ENCODE measurements at regions not wholly inside any gene's neighbourhood (a gene's known extent, or its start where the extent isn't known, plus 50 kb on each side); places are given as distances from the start of the nearest gene placed in this dataset.
A peak's percentile ranks its signal among the peaks of the same experiment; 100 is the strongest.
"Not testable (repeated sequence)": the region's sequence is repeated elsewhere in the genome, so short reads cannot be mapped to it uniquely, and the experiment has no call there.

- no peak for DNase-seq
Measured at GRCh38 chr1:76687307-76688175, 179.7 kb upstream of the ST6GALNAC5 start.

- DNase-seq: no peak
Measured at GRCh38 chr1:76690766-76691165, 176.5 kb upstream of the ST6GALNAC5 start.

- no peak for DNase-seq
Measured at GRCh38 chr1:76695535-76695934, 171.7 kb upstream of the ST6GALNAC5 start.

GRCh38 chr1:76697361-76697760 is 169.9 kb upstream of the ST6GALNAC5 start:
- no peak for DNase-seq

GRCh38 chr1:76699646-76700045 is 167.6 kb upstream of the ST6GALNAC5 start:
- DNase-seq: not testable (repeated sequence)

GRCh38 chr1:76700200-76700599 is 167.1 kb upstream of the ST6GALNAC5 start:
- not testable (repeated sequence) for DNase-seq

GRCh38 chr1:76705560-76705959 is 161.7 kb upstream of the ST6GALNAC5 start:
- no peak for DNase-seq

GRCh38 chr1:76713535-76713934 is 153.7 kb upstream of the ST6GALNAC5 start:
- DNase-seq: no peak

GRCh38 chr1:76715474-76715873 is 151.8 kb upstream of the ST6GALNAC5 start:
- DNase-seq: no peak

- no peak for DNase-seq
Measured at GRCh38 chr1:76723949-76724348, 143.3 kb upstream of the ST6GALNAC5 start.

GRCh38 chr1:76724816-76725215 is 142.5 kb upstream of the ST6GALNAC5 start:
- no peak for DNase-seq

GRCh38 chr1:76725864-76726619 is 141.2 kb upstream of the ST6GALNAC5 start:
- DNase-seq: no peak

GRCh38 chr1:76727520-76727919 is 139.8 kb upstream of the ST6GALNAC5 start:
- DNase-seq: no peak

- no peak for DNase-seq
Measured at GRCh38 chr1:76729142-76729541, 138.1 kb upstream of the ST6GALNAC5 start.

GRCh38 chr1:76730027-76730426 is 137.3 kb upstream of the ST6GALNAC5 start:
- no peak for DNase-seq

GRCh38 chr1:76738355-76738754 is 128.9 kb upstream of the ST6GALNAC5 start:
- not testable (repeated sequence) for DNase-seq

GRCh38 chr1:76740956-76741355 is 126.3 kb upstream of the ST6GALNAC5 start:
- not testable (repeated sequence) for DNase-seq

GRCh38 chr1:76744989-76745388 is 122.3 kb upstream of the ST6GALNAC5 start:
- DNase-seq: no peak

GRCh38 chr1:76746206-76746605 is 121.1 kb upstream of the ST6GALNAC5 start:
- DNase-seq: no peak

GRCh38 chr1:76754730-76755129 is 112.5 kb upstream of the ST6GALNAC5 start:
- DNase-seq: no peak

GRCh38 chr1:76759171-76759860 is 108.0 kb upstream of the ST6GALNAC5 start:
- DNase-seq: no peak

GRCh38 chr1:76759950-76760349 is 107.3 kb upstream of the ST6GALNAC5 start:
- DNase-seq: peak; percentile 12

- DNase-seq: no peak
Measured at GRCh38 chr1:76763738-76764137, 103.5 kb upstream of the ST6GALNAC5 start.
